ENCODE measurements at regions not wholly inside any gene's neighbourhood (a gene's known extent, or its start where the extent isn't known, plus 50 kb on each side); places are given as distances from the start of the nearest gene placed in this dataset.

DNA sequence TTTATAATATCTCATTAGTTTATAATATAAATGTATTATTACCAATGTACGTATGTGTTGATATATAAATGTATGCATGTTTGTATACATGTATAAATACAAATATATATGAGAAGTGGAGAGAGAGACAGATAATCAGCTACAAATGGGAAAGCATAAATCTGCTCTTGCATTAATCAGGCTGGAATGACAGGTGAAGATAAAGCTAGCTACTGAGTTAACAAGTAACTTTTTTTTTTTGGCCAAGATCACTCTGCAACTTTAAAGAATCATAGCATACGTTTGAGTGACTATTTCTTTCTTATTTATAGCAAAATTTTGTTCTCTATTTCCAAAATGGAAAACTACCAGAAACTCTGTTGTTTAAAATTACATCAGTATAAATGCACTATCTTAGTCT, 422.8 kb downstream of the SI start:
- Histone ChIP-seq H3K4me3 (no peak overlapping the region), H3K9me3 (replicated peaks; ENCODE audit: control insufficient read depth, insufficient read depth, low read depth, low read length) (no peaks in the 10 kb centered on the region; the same call in 1 of the 2 replicates), H3K9me1 (ENCODE audit: control insufficient read depth, insufficient read depth, low read length) (no peaks in the 10 kb centered on the region), H3K4me1 (replicated peaks in 1 of 2; ENCODE audit: control insufficient read depth in 2 of 2, insufficient read depth in 2 of 2, low read length in 2 of 2) (no peaks in the 10 kb centered on the region), H3K9ac (ENCODE audit: insufficient read depth in 1 of 2, low read depth in 2 of 2, low read length in 2 of 2) (no peak overlapping the region), H3K79me2 (ENCODE audit: control insufficient read depth, insufficient read depth, low read length) (no peaks in the 10 kb centered on the region), H3K27me3 (ENCODE audit: control insufficient read depth in 2 of 2, insufficient read depth in 2 of 2, low read length in 2 of 2) (no peaks in the 10 kb centered on the region), H3K4me2 (ENCODE audit: insufficient read depth, low read length) (no peak overlapping the region), H3K27ac (ENCODE audit: extremely low read depth, low read depth, low read length) (no peak overlapping the region), H3K36me3 (ENCODE audit: control insufficient read depth, insufficient read depth, low read length) (no peaks in the 10 kb centered on the region), H4K20me1 (replicated peaks; ENCODE audit: control insufficient read depth, insufficient read depth, low read length) (no peaks in the 10 kb centered on the region), H2AFZ (ENCODE audit: low read depth, low read length) (no peak overlapping the region)
- 0% methylated on average over 2 of the region's 2 CpGs for WGBS (ENCODE audit: insufficient coverage, low coverage, missing lambda C conversion rate)
- FAIRE-seq (no peak), ATAC-seq (no peak), DNase-seq (ENCODE audit: extremely low read depth in 1 of 4, low spot score in 3 of 4) (no peak)
- intact Hi-C loops (cut with micrococcal nuclease): no loop called here
- no peak for TF ChIP-seq TFAM (CRISPR knock-in tag; conservative IDR thresholded peaks at IDR 0.05)
- no peak for TF ChIP-seq ZNF212 (CRISPR knock-in tag; IDR thresholded peaks at IDR 0.05)
- TF ChIP-seq HNRNPK (IDR thresholded peaks at IDR 0.05; ENCODE audit: low read depth, low read length, poor library complexity, severe bottlenecking): no peak
- no peak for TF ChIP-seq NBN (IDR thresholded peaks at IDR 0.05; ENCODE audit: low read depth)
- no peak for TF ChIP-seq ZNF316 (IDR thresholded peaks at IDR 0.05)
- no peak for TF ChIP-seq ELF4 (CRISPR knock-in tag; IDR thresholded peaks at IDR 0.05)
- no peak for TF ChIP-seq ZNF253 (CRISPR knock-in tag; conservative IDR thresholded peaks at IDR 0.05)
- TF ChIP-seq ZNF384 (IDR thresholded peaks at IDR 0.05; ENCODE audit: low read depth, low read length): no peak
- no peak for TF ChIP-seq NR1H2 (CRISPR knock-in tag; IDR thresholded peaks at IDR 0.05)
- TF ChIP-seq DPF2 (IDR thresholded peaks at IDR 0.05): no peak
- no peak for TF ChIP-seq SRSF9 (IDR thresholded peaks at IDR 0.05; ENCODE audit: borderline replicate concordance, low read depth, low read length)
- no peak for TF ChIP-seq TCF7L2 (IDR thresholded peaks at IDR 0.05; ENCODE audit: low read depth, low read length)
- TF ChIP-seq, protein P1, sequence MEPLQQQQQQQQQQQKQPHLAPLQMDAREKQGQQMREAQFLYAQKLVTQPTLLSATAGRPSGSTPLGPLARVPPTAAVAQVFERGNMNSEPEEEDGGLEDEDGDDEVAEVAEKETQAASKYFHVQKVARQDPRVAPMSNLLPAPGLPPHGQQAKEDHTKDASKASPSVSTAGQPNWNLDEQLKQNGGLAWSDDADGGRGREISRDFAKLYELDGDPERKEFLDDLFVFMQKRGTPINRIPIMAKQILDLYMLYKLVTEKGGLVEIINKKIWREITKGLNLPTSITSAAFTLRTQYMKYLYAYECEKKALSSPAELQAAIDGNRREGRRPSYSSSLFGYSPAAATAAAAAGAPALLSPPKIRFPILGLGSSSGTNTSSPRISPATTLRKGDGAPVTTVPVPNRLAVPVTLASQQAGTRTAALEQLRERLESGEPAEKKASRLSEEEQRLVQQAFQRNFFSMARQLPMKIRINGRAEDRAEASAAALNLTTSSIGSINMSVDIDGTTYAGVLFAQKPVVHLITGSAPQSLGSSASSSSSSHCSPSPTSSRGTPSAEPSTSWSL (CRISPR knock-in tag; IDR thresholded peaks at IDR 0.05; ENCODE audit: borderline replicate concordance): no peak
- TF ChIP-seq EHMT2 (IDR thresholded peaks at IDR 0.05): no peak
- ChIA-PET POLR2A (no interaction called here), CTCF (ENCODE audit: low intra/inter-chr PET ratio) (no interaction called here)
- in situ Hi-C loops (cut with MboI): no loop called here
- no TSS peak for BruUV-seq (replicated peaks)
